Gastroesophageal sphincter (tissue), 4 donors: ENCODE measurements at regions not wholly inside any gene's neighbourhood (a gene's known extent, or its start where the extent isn't known, plus 50 kb on each side); places are given as distances from the start of the nearest gene placed in this dataset.

ENCODE experiments used
- ATAC-seq: fragments of 150-250 bp; one replicate; pipeline ENCODE4 v1.9.1; 2016; ENCODE audit warnings: mild to moderate bottlenecking, moderate library complexity
- H3K27ac ChIP-seq, 4 donors: fragments of 200-600 bp; sonication (generic) in 3 of 4; 1 replicate in 3 of 4; 2 replicates in 1 of 4; pipeline ENCODE4 v1.5.1; 2016 to 2019
- H3K27me3 ChIP-seq: fragments of 200-600 bp; sonication (generic); one replicate; pipeline ENCODE4 v1.5.1; 2019
- H3K36me3 ChIP-seq, 2 donors: fragments of 200-600 bp; sonication (generic); one replicate each; pipeline ENCODE4 v1.5.1; 2019; ENCODE audit warnings: control low read depth in 1 of 2
- H3K4me1 ChIP-seq, 3 donors: fragments of 200-600 bp; sonication (generic); 1 replicate in 2 of 3; 2 replicates in 1 of 3; pipeline ENCODE4 v1.5.1; 2016 to 2019; ENCODE audit warnings: control low read depth in 2 of 3
- H3K4me3 ChIP-seq, 2 donors: fragments of 200-600 bp; sonication (generic); one replicate each; pipeline ENCODE4 v1.5.1; 2019; ENCODE audit warnings: mild to moderate bottlenecking in 1 of 2, moderate library complexity in 1 of 2
- H3K9me3 ChIP-seq, 3 donors: fragments of 200-600 bp; sonication (generic); one replicate each; pipeline ENCODE4 v1.5.1; 2017 to 2019; ENCODE audit warnings: control low read depth in 2 of 3
- EP300 ChIP-seq: sonication (generic); formaldehyde crosslinking; IDR thresholded peaks from one replicate; pipeline ENCODE4 v1.6.1; 2017; ENCODE audit warnings: antibody characterized with exemption, mild to moderate bottlenecking
- POLR2A ChIP-seq, 2 donors: fragments of 450-650 bp; IDR thresholded peaks; one replicate each; pipeline ENCODE4 v1.6.1; 2017; ENCODE audit warnings: antibody characterized with exemption in 2 of 2, mild to moderate bottlenecking in 2 of 2, moderate library complexity in 1 of 2
- POLR2AphosphoS5 ChIP-seq: sonication (generic); formaldehyde crosslinking; IDR thresholded peaks from one replicate; pipeline ENCODE4 v1.6.1; 2017; ENCODE audit warnings: antibody characterized with exemption
- WGBS, 2 donors: methylation state at CpG; one replicate each; pipeline ENCODE4 v1.1.5; 2018; ENCODE audit warnings: low coverage in 1 of 2; 5-methylcytosine and 5-hydroxymethylcytosine counted together
- TF ChIP-seq, protein P1 (sequence below), 4 experiments: fragments of 200-600 bp in 2 of 4; fragments of 450-650 bp in 2 of 4; sonication (generic) in 1 of 4; IDR thresholded peaks; one replicate each; pipeline ENCODE4 v1.5.1; 2017 to 2019; ENCODE audit warnings: antibody characterized with exemption in 4 of 4, mild to moderate bottlenecking in 2 of 4, moderate library complexity in 2 of 4

DNA sequence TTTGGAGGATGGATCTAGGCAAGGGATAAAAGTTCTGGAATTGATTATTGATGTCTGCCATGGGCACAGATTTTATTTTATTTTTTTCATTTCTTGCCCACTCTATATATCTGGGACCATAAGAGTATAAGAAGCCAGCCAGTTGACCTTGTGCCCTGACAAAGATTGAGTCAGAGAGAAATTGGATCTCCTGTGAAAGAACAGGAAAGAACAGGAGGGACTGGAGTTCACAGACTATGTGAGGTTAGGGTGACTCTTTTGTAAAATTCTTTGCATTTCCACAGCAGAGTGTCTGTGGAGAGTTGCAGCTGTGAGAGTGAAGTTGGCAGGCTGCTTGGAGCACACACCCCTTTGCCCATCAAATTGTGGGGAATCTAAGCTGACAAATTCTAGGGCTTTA is 358.4 kb upstream of the TBX3 start:
- Histone ChIP-seq H3K36me3 (no peaks in the 10 kb centered on the region), H3K4me3 (no peak overlapping the region), H3K9me3 (peaks cover 0 to 17% (median 0%) of the 10 kb centered on the region in 3 donors), H3K4me1 (no peaks in the 10 kb centered on the region), H3K27ac (no peak overlapping the region), H3K27me3 (no peaks in the 10 kb centered on the region)
- TF ChIP-seq, protein P1, sequence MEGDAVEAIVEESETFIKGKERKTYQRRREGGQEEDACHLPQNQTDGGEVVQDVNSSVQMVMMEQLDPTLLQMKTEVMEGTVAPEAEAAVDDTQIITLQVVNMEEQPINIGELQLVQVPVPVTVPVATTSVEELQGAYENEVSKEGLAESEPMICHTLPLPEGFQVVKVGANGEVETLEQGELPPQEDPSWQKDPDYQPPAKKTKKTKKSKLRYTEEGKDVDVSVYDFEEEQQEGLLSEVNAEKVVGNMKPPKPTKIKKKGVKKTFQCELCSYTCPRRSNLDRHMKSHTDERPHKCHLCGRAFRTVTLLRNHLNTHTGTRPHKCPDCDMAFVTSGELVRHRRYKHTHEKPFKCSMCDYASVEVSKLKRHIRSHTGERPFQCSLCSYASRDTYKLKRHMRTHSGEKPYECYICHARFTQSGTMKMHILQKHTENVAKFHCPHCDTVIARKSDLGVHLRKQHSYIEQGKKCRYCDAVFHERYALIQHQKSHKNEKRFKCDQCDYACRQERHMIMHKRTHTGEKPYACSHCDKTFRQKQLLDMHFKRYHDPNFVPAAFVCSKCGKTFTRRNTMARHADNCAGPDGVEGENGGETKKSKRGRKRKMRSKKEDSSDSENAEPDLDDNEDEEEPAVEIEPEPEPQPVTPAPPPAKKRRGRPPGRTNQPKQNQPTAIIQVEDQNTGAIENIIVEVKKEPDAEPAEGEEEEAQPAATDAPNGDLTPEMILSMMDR (IDR thresholded peaks at IDR 0.05) = no peak
- TF ChIP-seq POLR2A (IDR thresholded peaks at IDR 0.05) (no peak), EP300 (no peak), POLR2AphosphoS5 (no peak)
- no peak for ATAC-seq

DNA sequence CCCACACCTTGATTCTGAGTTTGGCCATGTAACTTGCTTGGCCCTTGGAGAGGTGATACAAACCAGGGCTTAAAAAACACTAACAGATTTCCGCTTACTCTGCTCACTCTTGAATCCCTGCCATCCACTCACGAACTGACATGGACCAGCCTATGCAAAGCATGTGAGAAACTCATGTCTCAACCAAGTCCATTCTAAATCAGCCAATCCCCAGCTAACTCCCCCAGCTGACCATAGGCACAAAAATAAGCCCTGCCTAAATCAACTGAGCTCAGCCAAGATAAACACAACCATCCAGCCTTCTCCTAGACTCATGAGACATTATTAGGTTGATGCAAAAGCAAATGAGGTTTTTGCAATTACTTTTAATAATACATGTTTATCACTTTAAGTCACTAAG is 353.9 kb upstream of the TBX3 start:
- H3K27me3 ChIP-seq = peaks cover 4% of the 10 kb centered on the region
- no peak for ATAC-seq
- 0 to 52% methylated on average over 1 to 2 of the region's 2 CpGs for WGBS, 2 donors
- H3K27ac ChIP-seq = no peak overlapping the region
- no peak overlapping the region for H3K4me3 ChIP-seq
- H3K9me3 ChIP-seq = peaks cover 0 to 17% (median 0%) of the 10 kb centered on the region in 3 donors
- no peaks in the 10 kb centered on the region for H3K36me3 ChIP-seq
- H3K4me1 ChIP-seq = no peaks in the 10 kb centered on the region
- TF ChIP-seq, protein P1 (IDR thresholded peaks at IDR 0.05) = no peak
- TF ChIP-seq POLR2A (IDR thresholded peaks at IDR 0.05) = no peak
- no peak for TF ChIP-seq EP300
- TF ChIP-seq POLR2AphosphoS5 = no peak

DNA sequence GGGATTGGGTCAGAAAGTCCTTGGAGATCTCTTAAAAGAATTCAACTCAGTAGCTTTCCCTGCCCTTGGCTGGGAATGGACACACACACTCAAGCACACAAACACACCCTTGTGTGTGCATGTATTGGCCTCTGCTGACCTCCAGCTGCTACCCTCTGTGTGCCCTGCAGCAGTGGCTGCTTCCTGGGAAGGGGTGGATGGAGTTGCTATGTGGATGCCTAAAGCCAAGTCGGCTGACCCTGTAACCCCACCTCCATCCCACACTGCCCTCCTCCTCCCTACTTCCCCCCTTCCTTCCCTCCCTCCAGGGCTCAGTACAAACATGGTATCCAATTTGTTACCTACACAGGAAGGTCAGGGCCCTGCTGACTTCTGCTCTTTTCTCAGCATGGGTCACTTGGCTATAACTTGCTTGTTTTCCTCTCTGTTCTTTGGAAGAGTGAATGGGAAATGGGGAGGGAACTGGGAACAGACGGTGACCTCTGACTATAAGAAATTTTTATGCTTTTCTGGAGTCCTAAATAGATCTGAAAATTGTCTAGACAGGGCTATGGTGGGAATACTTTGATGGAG is 351.6 kb upstream of the TBX3 start:
- H3K4me1 ChIP-seq = no peaks in the 10 kb centered on the region
- no peak overlapping the region for H3K27ac ChIP-seq
- H3K9me3 ChIP-seq = peaks cover 0 to 9% (median 0%) of the 10 kb centered on the region in 3 donors
- peaks cover 4% of the 10 kb centered on the region for H3K27me3 ChIP-seq
- TF ChIP-seq EP300 (no peak), POLR2A (IDR thresholded peaks at IDR 0.05) (no peak)
- 10 to 44% methylated on average over 2 of the region's 2 CpGs for WGBS, 2 donors
- H3K4me3 ChIP-seq = no peak overlapping the region
- H3K36me3 ChIP-seq = no peaks in the 10 kb centered on the region
- ATAC-seq = peak; percentile 16

DNA sequence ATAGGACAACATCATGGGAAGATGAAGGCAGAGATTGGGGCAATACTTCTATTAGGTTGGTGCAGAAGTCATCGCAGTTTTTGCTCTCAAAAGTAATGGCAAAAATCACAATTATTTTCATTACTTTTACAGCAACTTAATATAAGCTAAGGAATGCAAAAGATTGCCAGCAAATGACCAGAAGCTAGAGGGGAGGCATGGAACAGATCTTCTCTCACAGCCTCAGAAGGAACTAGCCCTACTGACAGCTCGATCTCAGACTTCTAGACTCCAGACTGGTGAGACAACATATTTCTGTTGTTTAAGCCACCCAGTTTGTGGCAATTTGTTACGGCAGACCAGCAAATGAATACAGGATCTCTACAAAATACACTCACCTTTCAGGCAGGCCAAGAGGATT is 348.5 kb upstream of the TBX3 start:
- ATAC-seq = no peak
- Histone ChIP-seq H3K27me3 (peaks cover 4% of the 10 kb centered on the region), H3K4me1 (no peaks in the 10 kb centered on the region), H3K4me3 (no peak overlapping the region), H3K9me3 (no peaks in the 10 kb centered on the region), H3K36me3 (no peaks in the 10 kb centered on the region), H3K27ac (no peak overlapping the region)
- TF ChIP-seq POLR2AphosphoS5 = no peak
- TF ChIP-seq, protein P1 (IDR thresholded peaks at IDR 0.05) = no peak
- no peak for TF ChIP-seq EP300
- TF ChIP-seq POLR2A (IDR thresholded peaks at IDR 0.05) = no peak
- WGBS, 2 donors = 92 to 96% methylated on average over 3 of the region's 3 CpGs

DNA sequence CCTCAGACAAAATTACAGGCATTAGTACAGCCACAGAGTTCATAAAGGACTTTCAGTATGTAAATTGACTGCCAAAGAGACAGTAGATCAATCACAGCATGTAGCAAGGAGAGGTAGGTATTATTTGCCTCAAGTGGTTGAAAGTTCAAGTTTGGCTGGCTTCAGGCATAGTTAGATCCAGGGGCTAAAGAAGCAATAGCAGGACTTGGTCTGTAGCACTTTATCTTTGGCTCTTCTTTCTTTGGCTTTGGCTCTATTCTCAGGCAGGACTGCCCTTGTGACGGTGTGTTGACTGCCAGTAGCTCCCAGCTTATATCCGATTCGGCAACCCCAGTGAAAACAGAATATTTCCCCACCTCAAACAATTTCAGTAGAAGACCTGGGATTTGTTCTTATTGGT is 346.0 kb upstream of the TBX3 start:
- peaks cover 4% of the 10 kb centered on the region for H3K27me3 ChIP-seq
- H3K36me3 ChIP-seq = no peaks in the 10 kb centered on the region
- no peaks in the 10 kb centered on the region for H3K9me3 ChIP-seq
- no peak overlapping the region for H3K27ac ChIP-seq
- H3K4me1 ChIP-seq = no peaks in the 10 kb centered on the region
- no peak for ATAC-seq
- WGBS, 2 donors = 85 to 89% methylated on average over 3 of the region's 3 CpGs
- no peak overlapping the region for H3K4me3 ChIP-seq
- TF ChIP-seq, protein P1 (IDR thresholded peaks at IDR 0.05) = no peak
- TF ChIP-seq POLR2A (IDR thresholded peaks at IDR 0.05) (no peak), EP300 (no peak), POLR2AphosphoS5 (no peak)
